HepG2 (cell line): ENCODE measurements at regions not wholly inside any gene's neighbourhood (a gene's known extent, or its start where the extent isn't known, plus 50 kb on each side); places are given as distances from the start of the nearest gene placed in this dataset.
A peak's percentile ranks its signal among the peaks of the same experiment; 100 is the strongest.

Experiments
- ATAC-seq: fragments of 200-7000 bp; cut with Tn5 transposase; 3 replicates; pipeline ENCODE4 v1.9.1; 2020; ENCODE audit warnings: mild to moderate bottlenecking, moderate library complexity
- BruUV-seq: library from RNA; stranded (reverse); fragments of 400-500 nt; replicated peaks from 2 replicates; lab custom pipeline; 2021; lab: Mats Ljungman, UMichigan
- CTCF ChIA-PET: fragments of 300-600 bp; formaldehyde crosslinking; extraction: SDS; loops from one replicate; lab custom pipeline; 2021; ENCODE audit warnings: low total read pairs, inconsistent platforms, low intra/inter-chr PET ratio; lab: Yijun Ruan, JAX
- POLR2A ChIA-PET: fragments of 350-600 bp; sonication (Branson Sonifier 250); formaldehyde crosslinking; loops from one replicate; lab custom pipeline; 2020; ENCODE audit warnings: antibody characterized with exemption, inconsistent platforms; lab: Yijun Ruan, JAX
- DNase-seq: peaks from one replicate; pipeline ENCODE4 v3.0.0-alpha.2; 2015; ENCODE audit warnings: low spot score
- FAIRE-seq: peaks from 3 replicates; lab custom pipeline; 2011; peaks lifted over from hg19 to GRCh38; lab: Jason Lieb, UNC
- H2AFZ ChIP-seq: one replicate; pipeline ENCODE4 v1.6.1; 2011; ENCODE audit warnings: low read length, inconsistent platforms
- H3K27ac ChIP-seq: fragments of 300-600 bp; 3 replicates; pipeline ENCODE4 v1.8.0; 2011; ENCODE audit warnings: mixed run types, mild to moderate bottlenecking, mixed read lengths, low read length, inconsistent platforms; ENCODE audit not compliant: insufficient read depth; ENCODE audit errors: extremely low read length
- H3K27me3 ChIP-seq, 2 experiments: fragments of 200-600 bp in 1 of 2; 2 replicates in 1 of 2; 3 replicates in 1 of 2; pipeline versions ENCODE4 v1.6.0 to v1.8.0; 2011; ENCODE audit warnings: low read length in 2 of 2, mild to moderate bottlenecking in 2 of 2, moderate library complexity in 2 of 2, inconsistent platforms in 1 of 2; ENCODE audit not compliant: insufficient read depth in 2 of 2, control insufficient read depth in 1 of 2
- H3K36me3 ChIP-seq, 2 experiments: fragments of 200-600 bp in 1 of 2; replicated peaks in 1 of 2; 2 replicates in 1 of 2; 3 replicates in 1 of 2; pipeline versions ENCODE4 v1.5.1 to v1.8.0; 2011; ENCODE audit warnings: low read length in 2 of 2, inconsistent platforms in 1 of 2; ENCODE audit not compliant: insufficient read depth in 2 of 2, control insufficient read depth in 1 of 2
- H3K4me1 ChIP-seq: 2 replicates; pipeline ENCODE4 v1.5.1; 2012; ENCODE audit warnings: low read length, inconsistent platforms; ENCODE audit not compliant: insufficient read depth
- H3K4me2 ChIP-seq: 2 replicates; pipeline ENCODE4 v1.6.0; 2011; ENCODE audit warnings: low read depth, low read length, inconsistent platforms
- H3K4me3 ChIP-seq, 3 experiments: fragments of 200-600 bp in 1 of 3; sonication (generic), shearing (Covaris generic) in 1 of 3; replicated peaks in 1 of 3; 2 replicates each; pipeline ENCODE4 v1.5.1; 2011 to 2016; ENCODE audit warnings: low read length in 3 of 3, inconsistent platforms in 2 of 3, low read depth in 2 of 3, mild to moderate bottlenecking in 2 of 3, control low read depth in 1 of 3, mixed read lengths in 1 of 3; ENCODE audit not compliant: insufficient read depth in 1 of 3
- H3K79me2 ChIP-seq: one replicate; pipeline ENCODE4 v1.6.1; 2011; ENCODE audit warnings: low read length, inconsistent platforms; ENCODE audit not compliant: insufficient read depth
- H3K9ac ChIP-seq: 2 replicates; pipeline ENCODE4 v1.6.0; 2011; ENCODE audit warnings: mild to moderate bottlenecking, low read depth, low read length, inconsistent platforms; ENCODE audit not compliant: insufficient read depth
- H3K9me3 ChIP-seq: 2 replicates; pipeline ENCODE4 v1.5.1; 2012; ENCODE audit warnings: mild to moderate bottlenecking, low read length
- H4K20me1 ChIP-seq: 2 replicates; pipeline ENCODE4 v1.6.0; 2011; ENCODE audit warnings: inconsistent platforms, mild to moderate bottlenecking, low read length, moderate library complexity; ENCODE audit not compliant: insufficient read depth
- AGO2 ChIP-seq: fragments of 200-400 bp; formaldehyde crosslinking; optimal IDR thresholded peaks from 2 replicates; pipeline ENCODE3; 2017; ENCODE audit warnings: mild to moderate bottlenecking, low read depth, low read length, moderate library complexity
- HNRNPK ChIP-seq: fragments of 200-400 bp; formaldehyde crosslinking; IDR thresholded peaks from 2 replicates; pipeline ENCODE4 v1.6.1; 2018; ENCODE audit warnings: low read length, low read depth, moderate library complexity, mild to moderate bottlenecking; ENCODE audit not compliant: poor library complexity, severe bottlenecking
- MAFF ChIP-seq: IDR thresholded peaks from 2 replicates; pipeline ENCODE4 v1.6.1; 2011; ENCODE audit warnings: low read depth, low read length, improper control_type of control experiment
- MAFK ChIP-seq, 2 experiments: IDR thresholded peaks in 1 of 2; conservative IDR thresholded peaks in 1 of 2; 2 replicates each; pipeline ENCODE4 v1.6.1; 2011; ENCODE audit warnings: improper control_type of control experiment in 2 of 2, low read length in 2 of 2
- MLLT10 ChIP-seq: sonication (generic); formaldehyde crosslinking; IDR thresholded peaks from 2 replicates; pipeline ENCODE4 v1.4.0; 2020; ENCODE audit warnings: missing genetic modification reagents
- RARA ChIP-seq: IDR thresholded peaks from 2 replicates; pipeline ENCODE4 v1.6.1; 2016; ENCODE audit warnings: missing genetic modification reagents, missing compliant biosample characterization
- SRSF1 ChIP-seq: fragments of 200-400 bp; formaldehyde crosslinking; optimal IDR thresholded peaks from 2 replicates; pipeline ENCODE3; 2017; ENCODE audit warnings: mild to moderate bottlenecking, low read depth, low read length, moderate library complexity
- ZSCAN21 ChIP-seq: sonication (generic); formaldehyde crosslinking; IDR thresholded peaks from 2 replicates; pipeline ENCODE4 v1.8.0; 2022; ENCODE audit warnings: mild to moderate bottlenecking, missing genetic modification reagents, moderate library complexity, borderline replicate concordance
- ZZZ3 ChIP-seq: sonication (generic); formaldehyde crosslinking; IDR thresholded peaks from 2 replicates; pipeline ENCODE4 v1.4.0; 2020; ENCODE audit warnings: missing genetic modification reagents, mild to moderate bottlenecking, borderline replicate concordance
- in situ Hi-C: cut with HindIII; loops from 2 replicates; pipeline ENCODE4 v1.10.0; 2017; ENCODE audit warnings: low pct_unique_long_range_greater_than_20kb; ENCODE audit not compliant: extremely low pct_ligation_motif_present
- intact Hi-C: fragments of 100-400 bp; cut with micrococcal nuclease; formaldehyde crosslinking; loops from one replicate; pipeline ENCODE4 v1.10.0; 2022; ENCODE audit not compliant: unreplicated experiment

DNA sequence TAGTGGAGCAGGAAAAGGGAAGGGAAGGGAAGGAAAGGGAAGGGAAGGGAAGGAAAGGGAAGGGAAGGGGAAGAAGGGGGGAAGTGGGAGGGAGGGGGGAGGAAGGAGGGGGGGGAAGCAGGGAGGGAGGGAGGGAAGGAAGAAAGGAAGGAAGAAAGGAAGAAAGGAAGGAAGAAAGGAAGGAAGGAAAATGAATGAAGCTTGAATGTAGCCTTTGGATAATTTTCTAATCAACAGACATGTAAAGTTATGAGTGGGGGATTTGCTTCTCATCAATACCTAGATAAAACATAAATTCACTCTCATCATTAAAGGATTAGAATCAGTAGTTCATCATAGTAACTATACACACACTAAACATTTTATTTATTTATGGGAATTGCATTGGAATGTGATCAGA is 446.9 kb upstream of the FAM241A start:
- no peak for DNase-seq
- intact Hi-C loops = no loop called here
- POLR2A ChIA-PET = no interaction called here
- in situ Hi-C loops = no loop called here
- CTCF ChIA-PET = no interaction called here
- H3K9ac ChIP-seq = no peak overlapping the region
- no peaks in the 10 kb centered on the region for H3K4me1 ChIP-seq
- H3K9me3 ChIP-seq = no peaks in the 10 kb centered on the region
- no peak overlapping the region for H3K4me3 ChIP-seq
- H3K79me2 ChIP-seq = no peaks in the 10 kb centered on the region
- no peak overlapping the region for H2AFZ ChIP-seq
- no peak overlapping the region for H3K27ac ChIP-seq
- TF ChIP-seq SRSF1 = no peak
- TF ChIP-seq HNRNPK = peak; percentile 88
- TF ChIP-seq RARA = no peak
- TF ChIP-seq ZSCAN21 (CRISPR knock-in tag) = no peak
- TF ChIP-seq MLLT10 (CRISPR knock-in tag) = no peak
- no peak for TF ChIP-seq ZZZ3 (CRISPR knock-in tag)
- no peaks in the 10 kb centered on the region for H3K27me3 ChIP-seq
- H3K4me2 ChIP-seq = no peak overlapping the region
- BruUV-seq = no TSS peak
- no peaks in the 10 kb centered on the region for H3K36me3 ChIP-seq
- no peak for FAIRE-seq
- H4K20me1 ChIP-seq = no peaks in the 10 kb centered on the region
- no peak for ATAC-seq

DNA sequence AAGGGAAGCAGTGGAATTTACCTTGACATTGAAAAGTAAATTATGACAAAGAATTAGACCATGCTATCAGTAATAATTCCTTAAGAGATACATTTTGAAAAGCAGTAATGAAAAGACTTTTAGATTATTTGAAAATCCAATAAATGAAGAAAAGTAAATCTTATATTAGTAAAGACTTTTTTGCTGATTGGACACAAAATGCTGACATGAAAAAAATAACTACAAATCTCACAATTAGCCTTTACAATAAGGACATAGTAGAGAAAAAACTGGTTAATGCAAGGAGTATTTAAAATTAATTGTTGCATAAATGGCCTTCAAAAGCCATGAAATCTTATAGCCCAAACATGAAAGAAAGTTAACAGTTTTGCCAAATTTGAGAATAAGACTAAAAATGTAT is 446.1 kb upstream of the FAM241A start:
- TF ChIP-seq MAFF (peak; percentile 82), MAFK (conservative IDR thresholded peaks at IDR 0.05 in 1 of 2, IDR thresholded peaks at IDR 0.05 in 1 of 2; ENCODE audit: low read length in 2 of 2) (peak; percentile 72 to 90; a peak in 3 of 4 replicates), AGO2 (no peak)
- no peak overlapping the region for H3K9ac ChIP-seq
- ATAC-seq = no peak
- no peak for DNase-seq
- no peaks in the 10 kb centered on the region for H3K9me3 ChIP-seq
- CTCF ChIA-PET = no interaction called here
- H3K4me3 ChIP-seq = no peak overlapping the region
- POLR2A ChIA-PET = no interaction called here
- H3K4me2 ChIP-seq = no peak overlapping the region
- no peak for FAIRE-seq
- no TSS peak for BruUV-seq
- no peaks in the 10 kb centered on the region for H3K36me3 ChIP-seq
- H3K27me3 ChIP-seq = no peaks in the 10 kb centered on the region
- H2AFZ ChIP-seq = no peak overlapping the region
- H4K20me1 ChIP-seq = no peaks in the 10 kb centered on the region
- no peak overlapping the region for H3K27ac ChIP-seq
- intact Hi-C loops = no loop called here
- in situ Hi-C loops = no loop called here
- H3K79me2 ChIP-seq = no peaks in the 10 kb centered on the region
- H3K4me1 ChIP-seq = no peaks in the 10 kb centered on the region
